HG03378 (cell line): ENCODE measurements at regions not wholly inside any gene's neighbourhood (a gene's known extent, or its start where the extent isn't known, plus 50 kb on each side); places are given as distances from the start of the nearest gene placed in this dataset.

Source experiments
- ATAC-seq: cut with Tn5 transposase; IDR thresholded peaks from one replicate; pipeline ENCODE4 v1.9.1; 2021; ENCODE audit warnings: mild to moderate bottlenecking, moderate library complexity; ENCODE audit not compliant: unreplicated experiment

- no peak for ATAC-seq
Observed at GRCh38 chr6:75546381-75546780, 52.8 kb upstream of the FILIP1 start.

- ATAC-seq, result peak; percentile 53
Observed at GRCh38 chr6:75550544-75551167, 51.0 kb upstream of the SENP6 start.

- ATAC-seq, result peak; percentile 53
Observed at GRCh38 chr6:75551367-75551952, 50.2 kb upstream of the SENP6 start.
